Ishikawa (cell line): ENCODE measurements at regions not wholly inside any gene's neighbourhood (a gene's known extent, or its start where the extent isn't known, plus 50 kb on each side); places are given as distances from the start of the nearest gene placed in this dataset.

Experiments used
- CEBPB ChIP-seq: IDR thresholded peaks from 2 replicates; pipeline ENCODE4 v1.6.1; 2012
- CREB1 ChIP-seq: IDR thresholded peaks from 2 replicates; pipeline ENCODE4 v1.6.1; 2012; ENCODE audit warnings: low read depth
- EGR1 ChIP-seq: IDR thresholded peaks from 2 replicates; pipeline ENCODE4 v1.6.1; 2012
- EP300 ChIP-seq: IDR thresholded peaks from 2 replicates; pipeline ENCODE4 v1.6.1; 2012; ENCODE audit warnings: borderline replicate concordance
- FOXM1 ChIP-seq: IDR thresholded peaks from 2 replicates; pipeline ENCODE4 v1.6.1; 2012; ENCODE audit warnings: low read depth, borderline replicate concordance
- NFIC ChIP-seq: IDR thresholded peaks from 2 replicates; pipeline ENCODE4 v1.6.1; 2012
- RAD21 ChIP-seq: IDR thresholded peaks from 2 replicates; pipeline ENCODE4 v1.6.1; 2012; ENCODE audit warnings: low read depth
- TAF1 ChIP-seq: IDR thresholded peaks from 2 replicates; pipeline ENCODE4 v1.6.1; 2012; ENCODE audit warnings: low read depth, mild to moderate bottlenecking
- TCF12 ChIP-seq: IDR thresholded peaks from 2 replicates; pipeline ENCODE4 v1.6.1; 2012; ENCODE audit warnings: low read depth
- TEAD4 ChIP-seq: IDR thresholded peaks from 2 replicates; pipeline ENCODE4 v1.6.1; 2012
- YY1 ChIP-seq: IDR thresholded peaks from 2 replicates; pipeline ENCODE4 v1.6.1; 2012; ENCODE audit warnings: low read depth
- ZBTB7A ChIP-seq: IDR thresholded peaks from 2 replicates; pipeline ENCODE4 v1.6.1; 2012; ENCODE audit warnings: low read depth
- TF ChIP-seq, protein P1 (sequence below): IDR thresholded peaks from 2 replicates; pipeline ENCODE4 v1.6.1; 2012
- TF ChIP-seq, protein P2 (sequence below): IDR thresholded peaks from 2 replicates; pipeline ENCODE4 v1.6.1; 2012; ENCODE audit warnings: low read depth, mild to moderate bottlenecking
- TF ChIP-seq, protein P3 (sequence below): IDR thresholded peaks from 2 replicates; pipeline ENCODE4 v1.6.1; 2012

DNA sequence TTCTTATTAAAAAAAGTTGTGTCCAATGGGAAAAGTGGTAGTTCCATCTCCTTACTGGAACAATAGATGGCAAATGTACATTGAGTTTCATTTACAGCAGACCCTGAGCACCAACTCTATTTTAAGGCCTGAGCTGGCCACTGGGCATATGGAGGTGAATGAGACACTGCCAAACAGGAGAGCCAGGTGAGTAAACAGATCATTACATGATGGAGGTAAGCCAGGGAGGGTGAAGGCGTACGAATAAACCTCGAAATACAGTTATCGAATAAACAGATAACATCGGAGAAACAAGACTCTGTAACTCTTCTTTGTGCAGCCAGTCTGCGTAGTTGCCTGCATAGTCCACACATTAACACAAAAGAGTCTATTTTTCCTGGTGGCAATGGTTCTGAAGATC lies 446.4 kb upstream of the KLF4 start:
- TF ChIP-seq, protein P1, sequence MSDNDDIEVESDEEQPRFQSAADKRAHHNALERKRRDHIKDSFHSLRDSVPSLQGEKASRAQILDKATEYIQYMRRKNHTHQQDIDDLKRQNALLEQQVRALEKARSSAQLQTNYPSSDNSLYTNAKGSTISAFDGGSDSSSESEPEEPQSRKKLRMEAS = no peak
- TF ChIP-seq, protein P2, sequence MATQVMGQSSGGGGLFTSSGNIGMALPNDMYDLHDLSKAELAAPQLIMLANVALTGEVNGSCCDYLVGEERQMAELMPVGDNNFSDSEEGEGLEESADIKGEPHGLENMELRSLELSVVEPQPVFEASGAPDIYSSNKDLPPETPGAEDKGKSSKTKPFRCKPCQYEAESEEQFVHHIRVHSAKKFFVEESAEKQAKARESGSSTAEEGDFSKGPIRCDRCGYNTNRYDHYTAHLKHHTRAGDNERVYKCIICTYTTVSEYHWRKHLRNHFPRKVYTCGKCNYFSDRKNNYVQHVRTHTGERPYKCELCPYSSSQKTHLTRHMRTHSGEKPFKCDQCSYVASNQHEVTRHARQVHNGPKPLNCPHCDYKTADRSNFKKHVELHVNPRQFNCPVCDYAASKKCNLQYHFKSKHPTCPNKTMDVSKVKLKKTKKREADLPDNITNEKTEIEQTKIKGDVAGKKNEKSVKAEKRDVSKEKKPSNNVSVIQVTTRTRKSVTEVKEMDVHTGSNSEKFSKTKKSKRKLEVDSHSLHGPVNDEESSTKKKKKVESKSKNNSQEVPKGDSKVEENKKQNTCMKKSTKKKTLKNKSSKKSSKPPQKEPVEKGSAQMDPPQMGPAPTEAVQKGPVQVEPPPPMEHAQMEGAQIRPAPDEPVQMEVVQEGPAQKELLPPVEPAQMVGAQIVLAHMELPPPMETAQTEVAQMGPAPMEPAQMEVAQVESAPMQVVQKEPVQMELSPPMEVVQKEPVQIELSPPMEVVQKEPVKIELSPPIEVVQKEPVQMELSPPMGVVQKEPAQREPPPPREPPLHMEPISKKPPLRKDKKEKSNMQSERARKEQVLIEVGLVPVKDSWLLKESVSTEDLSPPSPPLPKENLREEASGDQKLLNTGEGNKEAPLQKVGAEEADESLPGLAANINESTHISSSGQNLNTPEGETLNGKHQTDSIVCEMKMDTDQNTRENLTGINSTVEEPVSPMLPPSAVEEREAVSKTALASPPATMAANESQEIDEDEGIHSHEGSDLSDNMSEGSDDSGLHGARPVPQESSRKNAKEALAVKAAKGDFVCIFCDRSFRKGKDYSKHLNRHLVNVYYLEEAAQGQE = no peak
- TF ChIP-seq, protein P3, sequence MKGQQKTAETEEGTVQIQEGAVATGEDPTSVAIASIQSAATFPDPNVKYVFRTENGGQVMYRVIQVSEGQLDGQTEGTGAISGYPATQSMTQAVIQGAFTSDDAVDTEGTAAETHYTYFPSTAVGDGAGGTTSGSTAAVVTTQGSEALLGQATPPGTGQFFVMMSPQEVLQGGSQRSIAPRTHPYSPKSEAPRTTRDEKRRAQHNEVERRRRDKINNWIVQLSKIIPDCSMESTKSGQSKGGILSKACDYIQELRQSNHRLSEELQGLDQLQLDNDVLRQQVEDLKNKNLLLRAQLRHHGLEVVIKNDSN = no peak
- TF ChIP-seq TAF1 (no peak), TCF12 (no peak), TEAD4 (no peak), NFIC (no peak), CEBPB (no peak), CREB1 (no peak), FOXM1 (no peak)

DNA sequence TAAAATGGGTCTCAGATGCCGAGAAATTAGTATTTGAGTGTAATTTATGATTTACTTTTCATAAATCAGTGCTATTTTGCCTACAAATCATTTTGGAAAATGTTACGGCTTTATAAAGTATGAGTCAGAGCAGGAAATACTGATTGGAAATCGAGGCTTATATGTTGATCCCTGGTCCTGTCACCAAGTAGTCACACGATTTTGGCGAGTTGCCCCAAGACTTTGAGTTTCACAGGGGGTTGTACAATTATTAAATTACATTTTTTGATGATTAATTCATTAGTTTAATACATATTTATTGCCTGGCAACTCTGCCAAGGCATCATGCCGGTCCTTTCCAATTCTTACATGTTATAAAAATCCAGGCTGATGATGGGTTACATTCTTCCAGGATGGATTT lies 443.9 kb upstream of the KLF4 start:
- TF ChIP-seq RAD21 (no peak), TAF1 (no peak)

DNA sequence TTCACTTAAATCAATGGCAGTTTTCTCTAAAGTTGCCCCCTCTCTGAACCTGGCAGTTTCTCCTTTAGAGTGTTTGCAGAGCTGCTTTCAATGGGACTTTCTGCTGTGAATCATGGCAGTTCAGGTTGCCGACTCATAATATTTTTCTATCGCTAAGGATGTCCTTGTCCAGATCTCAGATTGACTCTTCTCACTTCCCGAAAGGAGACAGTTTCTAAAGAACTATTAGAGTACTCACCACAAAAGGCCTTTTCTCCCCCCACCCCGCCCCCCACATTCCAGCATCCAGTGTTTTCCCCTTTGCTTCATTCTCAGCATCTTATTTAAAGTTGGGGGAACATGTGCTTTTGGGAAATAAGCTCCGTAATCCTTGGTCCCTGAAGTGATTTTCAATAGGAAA lies 443.5 kb upstream of the KLF4 start:
- no peak for TF ChIP-seq EP300

DNA sequence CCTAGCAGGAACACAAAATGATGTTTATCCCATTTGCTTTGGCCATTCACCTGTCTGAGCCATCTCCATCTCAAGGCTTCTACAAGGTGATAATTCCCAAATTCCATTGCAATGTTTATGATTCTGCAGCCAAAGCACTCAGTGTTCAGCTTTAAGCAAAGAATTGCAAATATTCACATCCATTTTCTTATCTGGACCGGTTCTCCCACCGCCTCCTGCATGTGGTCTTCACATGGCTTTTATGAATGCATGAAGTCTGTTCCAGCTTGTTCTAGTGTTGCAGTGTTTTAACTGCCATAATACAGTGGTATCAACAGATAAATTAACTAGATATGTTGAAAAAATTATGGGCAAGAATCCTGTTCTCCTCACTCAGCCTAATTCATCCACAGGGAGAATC lies 443.0 kb upstream of the KLF4 start:
- TF ChIP-seq RAD21 (no peak), ZBTB7A (no peak)

DNA sequence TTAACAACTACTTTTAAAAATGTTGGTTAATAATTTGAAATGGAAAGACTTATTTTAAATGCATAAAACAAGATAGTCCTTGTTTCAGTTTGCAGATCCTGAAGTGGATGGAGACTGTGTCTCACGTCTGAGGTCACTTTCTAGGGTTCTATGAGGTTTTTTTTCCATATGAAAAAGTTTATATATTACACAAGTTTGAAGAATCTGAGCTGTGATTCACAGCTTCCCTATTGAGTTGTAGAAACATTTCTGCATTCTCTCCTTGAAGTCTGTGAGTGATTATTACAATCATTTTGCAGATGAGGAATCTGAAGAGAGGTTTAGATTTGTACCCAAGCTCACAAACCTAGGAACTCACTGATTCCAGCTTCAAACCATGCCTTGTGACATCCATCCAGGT lies 442.5 kb upstream of the KLF4 start:
- TF ChIP-seq, protein P3 = no peak
- TF ChIP-seq, protein P2 = no peak
- TF ChIP-seq TEAD4 = no peak
- TF ChIP-seq NFIC = no peak
- no peak for TF ChIP-seq EGR1
- no peak for TF ChIP-seq RAD21
- TF ChIP-seq FOXM1 = no peak
- TF ChIP-seq YY1 = no peak
- TF ChIP-seq CREB1 = no peak
- no peak for TF ChIP-seq EP300
- no peak for TF ChIP-seq TAF1
- TF ChIP-seq, protein P1 = no peak
- TF ChIP-seq TCF12 = no peak

DNA sequence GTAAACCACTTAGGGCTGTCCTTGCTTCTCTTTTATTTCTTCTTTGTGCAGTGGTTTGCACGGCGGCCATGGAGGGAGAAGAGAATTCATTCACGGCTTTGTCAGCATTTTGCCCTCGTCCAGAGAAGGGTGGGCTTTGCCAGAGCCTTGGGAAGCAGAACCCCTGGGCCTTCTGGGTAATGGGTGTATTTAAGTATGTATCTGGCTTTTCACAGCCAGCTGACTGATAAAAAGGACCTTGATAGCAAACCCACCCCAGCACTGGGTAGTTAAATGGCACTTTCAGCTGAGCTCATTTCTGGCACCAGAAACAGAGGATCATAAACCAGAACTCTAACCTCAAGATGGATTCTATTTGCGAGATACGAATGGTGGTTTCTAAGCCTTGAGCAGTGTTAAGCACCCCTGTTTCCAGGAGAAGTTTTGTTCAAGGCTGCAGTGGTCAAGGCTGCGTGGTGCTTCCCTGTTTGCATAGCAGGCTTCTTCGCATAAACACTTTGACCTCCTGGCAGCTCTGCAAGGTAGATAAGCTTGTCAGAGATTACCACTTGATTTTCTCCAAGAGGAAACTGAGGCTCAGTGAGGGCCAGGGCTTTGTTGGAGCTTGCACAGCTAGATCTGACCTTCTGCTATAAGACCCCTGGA lies 441.6 kb upstream of the KLF4 start:
- no peak for TF ChIP-seq EP300
- TF ChIP-seq NFIC = no peak
- TF ChIP-seq CEBPB = no peak
- no peak for TF ChIP-seq YY1
- TF ChIP-seq, protein P1 = no peak
- TF ChIP-seq CREB1 = no peak
- TF ChIP-seq ZBTB7A = no peak
- TF ChIP-seq, protein P3 = no peak
- no peak for TF ChIP-seq TAF1
- TF ChIP-seq TCF12 = no peak
- TF ChIP-seq, protein P2 = no peak
- no peak for TF ChIP-seq RAD21
- TF ChIP-seq EGR1 = no peak
- TF ChIP-seq FOXM1 = no peak
- no peak for TF ChIP-seq TEAD4
